HG03439 (cell line): ENCODE measurements at regions not wholly inside any gene's neighbourhood (a gene's known extent, or its start where the extent isn't known, plus 50 kb on each side); places are given as distances from the start of the nearest gene placed in this dataset.
A peak's percentile ranks its signal among the peaks of the same experiment; 100 is the strongest.
"Not testable (repeated sequence)": the region's sequence is repeated elsewhere in the genome, so short reads cannot be mapped to it uniquely, and the experiment has no call there.

Source experiments
- ATAC-seq: cut with Tn5 transposase; IDR thresholded peaks from one replicate; pipeline ENCODE4 v1.9.1; 2021; ENCODE audit warnings: mild to moderate bottlenecking, moderate library complexity; ENCODE audit not compliant: unreplicated experiment

DNA sequence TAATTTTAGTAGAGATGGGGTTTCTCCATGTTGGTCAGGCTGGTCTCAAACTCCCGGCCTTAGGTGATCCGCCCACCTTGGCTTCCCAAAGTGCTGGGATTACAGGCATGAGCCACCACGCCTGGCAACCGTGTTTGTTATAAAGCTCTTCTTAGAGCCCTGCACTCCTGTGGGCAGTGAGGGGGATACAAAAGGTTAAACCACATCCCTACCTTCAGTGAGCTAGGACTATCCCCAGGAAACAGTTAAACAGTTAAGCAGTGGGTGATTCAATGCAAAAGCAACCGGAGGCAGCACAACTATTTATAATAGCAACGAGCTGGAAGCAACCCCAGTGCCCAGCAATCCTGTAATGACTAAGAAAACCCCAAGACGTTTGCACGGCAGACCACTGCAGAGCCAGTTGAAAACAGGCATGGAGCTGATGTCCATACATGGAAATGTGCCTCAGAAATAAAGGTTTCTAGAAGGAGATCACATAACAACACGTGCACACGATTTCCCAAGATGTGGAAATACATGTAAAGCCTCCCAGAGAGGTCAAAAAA, 107.2 kb upstream of the LYZL2 start:
- ATAC-seq: peak; percentile 69

DNA sequence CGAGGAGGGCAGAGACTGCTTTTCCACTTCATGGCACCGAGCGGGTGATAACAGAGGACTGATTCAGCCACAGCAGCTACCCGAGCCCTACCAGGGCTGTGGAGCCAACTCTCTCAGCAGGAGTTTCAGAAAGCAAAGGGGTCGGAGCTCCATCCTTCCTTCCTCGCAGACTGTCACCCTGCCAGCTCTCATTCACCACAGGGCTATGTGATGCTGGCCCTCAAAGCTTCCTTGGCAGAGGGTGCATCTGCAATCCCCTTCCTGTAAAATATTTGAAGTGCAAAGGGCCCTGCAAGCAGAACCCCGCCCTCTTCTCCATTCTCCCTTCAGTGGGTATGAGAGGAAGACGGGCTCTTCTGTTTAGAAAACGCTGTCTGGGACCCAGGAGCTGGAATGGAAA, 105.3 kb upstream of the LYZL2 start:
- ATAC-seq: no peak

DNA sequence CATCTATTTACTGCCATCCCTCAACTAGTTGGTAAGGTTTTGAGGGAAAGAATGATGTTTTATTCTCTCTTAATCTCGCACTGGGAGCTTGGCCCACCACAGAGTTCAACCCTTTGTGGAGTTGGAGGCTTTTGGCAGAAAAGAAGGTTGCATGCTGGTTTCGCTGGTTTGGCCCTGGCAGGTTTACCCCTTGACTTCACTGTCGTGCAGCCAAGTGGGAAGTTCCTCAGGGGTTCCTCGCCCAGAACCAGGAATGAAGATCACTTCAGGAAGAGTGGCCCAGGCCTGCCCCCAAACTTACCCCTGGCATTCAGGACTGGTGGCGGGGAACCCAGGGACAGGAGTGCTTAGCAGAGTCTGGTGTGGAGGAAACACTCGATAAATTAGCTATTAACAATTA, 103.1 kb upstream of the LYZL2 start:
- ATAC-seq: no peak

DNA sequence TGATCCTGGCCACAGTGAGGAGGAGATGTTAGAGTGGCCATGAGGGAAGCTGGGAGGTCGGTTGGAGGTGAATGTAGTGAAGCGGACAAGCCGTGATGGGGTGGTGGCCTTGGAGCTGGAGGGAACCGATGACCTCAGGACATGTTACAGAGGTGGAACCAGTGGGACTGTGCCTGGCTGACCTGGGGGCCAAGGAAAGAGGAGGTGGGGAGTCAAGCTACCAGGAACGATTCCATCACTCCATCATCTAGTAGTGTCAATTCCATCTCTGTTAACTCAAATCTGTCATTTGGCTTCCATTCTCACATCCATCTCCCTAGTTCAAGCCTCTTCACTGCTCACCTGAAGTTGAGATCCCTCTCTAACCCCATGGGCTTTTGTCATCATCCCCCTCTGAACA, 102.4 kb upstream of the LYZL2 start:
- no peak for ATAC-seq

DNA sequence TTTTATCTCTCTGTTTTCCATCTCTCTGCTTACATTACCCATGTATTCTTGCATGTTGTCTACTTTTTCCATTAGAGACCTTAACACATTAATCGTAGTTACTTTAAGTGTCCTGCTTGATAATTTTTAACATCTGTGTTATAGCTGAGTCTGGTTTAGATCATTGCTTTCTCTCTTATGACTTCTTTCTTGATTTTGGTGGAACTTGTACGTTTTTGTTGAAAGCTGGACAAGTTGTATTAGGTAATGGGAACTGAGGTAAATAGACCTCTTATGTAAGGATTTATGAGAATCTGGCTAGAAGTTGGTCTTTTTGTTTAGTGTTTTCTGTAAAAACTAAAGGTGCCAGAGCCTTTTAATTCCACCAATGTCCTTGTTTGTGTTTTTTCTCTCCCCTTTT, 100.8 kb upstream of the LYZL2 start:
- ATAC-seq: no peak

DNA sequence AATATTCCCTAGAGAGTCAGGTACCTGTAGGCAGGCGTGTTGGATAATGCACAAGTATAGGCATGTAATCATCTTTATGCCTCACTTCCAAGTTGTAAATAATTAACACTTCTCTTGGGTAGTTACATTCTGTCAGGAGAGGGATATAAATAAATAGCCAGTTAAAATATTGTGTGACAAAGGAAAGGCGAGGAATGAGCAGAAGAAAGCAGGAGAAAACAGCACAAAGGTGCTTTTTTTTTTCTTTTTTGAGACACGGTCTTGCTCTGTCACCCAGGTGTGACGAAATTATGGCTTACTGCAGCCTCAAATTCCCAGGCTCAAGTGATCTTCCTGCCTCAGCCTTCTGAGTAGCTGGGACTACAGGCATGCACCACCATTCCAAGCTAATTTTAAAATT, 99.2 kb upstream of the LYZL2 start:
- ATAC-seq: no peak

DNA sequence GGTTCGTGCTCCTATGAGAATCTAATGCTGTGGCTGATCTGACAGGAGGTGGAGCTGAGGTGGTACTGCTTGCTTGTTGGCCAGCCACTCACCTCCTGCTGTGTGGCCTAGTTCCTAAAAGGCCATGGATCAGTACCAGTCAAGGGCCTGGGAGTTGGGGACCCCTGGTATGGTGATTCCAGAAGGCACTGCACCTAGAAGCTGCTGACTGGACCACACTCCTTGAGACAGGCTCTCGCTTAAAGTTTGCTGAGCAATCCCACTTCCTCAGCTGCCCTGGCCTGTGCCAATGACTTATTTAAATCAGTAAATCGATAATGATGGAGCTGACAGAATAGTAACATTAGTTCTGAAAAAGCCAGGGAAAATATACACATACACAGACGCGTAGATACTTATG, 98.6 kb upstream of the LYZL2 start:
- ATAC-seq: no peak

DNA sequence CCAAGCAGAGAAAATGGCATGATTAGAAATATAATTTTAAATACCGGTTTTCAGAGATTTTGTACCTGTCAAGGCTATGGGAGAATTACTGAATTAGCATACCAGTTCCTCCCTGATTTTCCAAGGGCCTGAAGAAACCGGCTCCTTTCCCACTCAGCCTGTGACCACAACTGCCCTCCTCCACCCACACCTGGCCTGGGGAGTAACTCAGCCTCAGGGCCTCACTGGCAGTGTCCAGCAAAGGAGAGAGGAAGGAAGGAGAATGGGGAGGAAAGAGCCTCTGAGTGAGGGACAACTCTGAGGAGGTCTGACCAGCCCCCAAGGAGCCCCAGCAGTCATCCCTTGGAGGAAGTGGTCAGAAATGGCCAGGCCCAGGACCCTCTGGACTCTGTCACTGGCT, 98.0 kb upstream of the LYZL2 start:
- ATAC-seq: no peak

DNA sequence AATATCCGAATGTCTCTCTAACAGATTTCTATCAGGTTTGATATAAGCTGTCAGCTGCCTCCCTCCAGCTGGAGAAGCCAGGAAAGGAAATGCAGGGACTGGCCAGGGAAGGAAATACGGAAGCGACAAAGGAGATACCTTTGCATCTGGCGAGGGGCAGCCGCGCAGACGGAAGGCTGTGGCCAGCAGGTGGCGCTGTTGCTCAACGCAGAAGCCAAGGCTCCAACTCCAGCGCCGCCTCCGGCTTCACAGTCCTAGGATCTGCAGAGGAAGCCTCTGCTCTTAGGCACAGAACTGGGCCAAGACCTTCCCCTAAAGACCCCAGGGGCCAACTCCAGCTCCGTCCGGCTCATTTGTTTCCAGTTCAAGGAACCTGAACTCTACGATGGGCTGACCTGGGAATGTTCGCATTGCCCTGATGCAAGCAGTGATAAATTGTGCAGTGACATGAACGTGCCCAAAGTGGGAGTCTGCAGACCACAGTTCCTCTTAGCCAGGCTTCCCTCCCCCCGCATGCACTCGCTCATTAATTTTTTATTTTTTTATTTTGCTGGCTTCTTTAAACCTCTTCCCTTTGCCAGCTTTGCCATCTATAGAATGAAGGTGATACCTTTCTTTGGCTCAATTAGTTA, 97.3 kb upstream of the LYZL2 start:
- ATAC-seq: peak; percentile 83

DNA sequence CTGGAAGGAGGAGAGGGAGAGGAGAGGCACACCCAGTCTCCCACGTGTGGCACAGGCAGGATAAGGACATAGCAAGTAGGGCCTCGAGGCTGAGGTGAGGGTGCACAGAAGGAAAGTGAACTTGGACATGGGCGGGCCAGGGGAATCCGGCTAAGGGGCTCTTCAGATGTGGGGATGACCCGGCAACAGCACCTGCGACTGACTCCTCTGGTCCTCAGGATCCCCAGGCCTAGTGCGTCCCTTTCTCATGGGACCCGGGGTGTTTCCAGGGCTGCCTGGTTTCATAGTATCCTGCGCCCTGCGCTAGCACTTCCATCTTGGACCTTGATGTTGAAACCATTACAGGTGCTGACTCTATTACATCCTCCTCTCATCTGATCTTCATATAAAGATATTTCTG, 96.1 kb upstream of the LYZL2 start:
- ATAC-seq: no peak

DNA sequence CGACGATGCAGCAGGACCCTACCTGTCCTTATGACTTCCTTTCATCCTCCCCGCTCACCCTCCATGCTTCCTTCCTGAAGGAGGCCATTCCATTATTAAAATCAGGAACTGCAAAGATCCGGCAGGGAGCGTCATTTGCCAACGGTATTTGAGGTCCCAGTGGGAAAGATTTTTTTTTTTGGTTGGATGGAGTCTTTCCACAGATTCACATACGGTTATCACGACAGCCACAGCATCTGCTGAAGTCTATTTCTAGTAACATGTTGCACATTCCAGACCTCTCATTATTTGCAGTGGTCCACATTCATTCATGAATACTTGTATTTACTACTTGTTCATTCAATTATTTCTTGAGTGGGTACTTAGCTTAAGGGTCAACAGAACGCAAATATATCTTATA, 94.7 kb upstream of the LYZL2 start:
- ATAC-seq: no peak

DNA sequence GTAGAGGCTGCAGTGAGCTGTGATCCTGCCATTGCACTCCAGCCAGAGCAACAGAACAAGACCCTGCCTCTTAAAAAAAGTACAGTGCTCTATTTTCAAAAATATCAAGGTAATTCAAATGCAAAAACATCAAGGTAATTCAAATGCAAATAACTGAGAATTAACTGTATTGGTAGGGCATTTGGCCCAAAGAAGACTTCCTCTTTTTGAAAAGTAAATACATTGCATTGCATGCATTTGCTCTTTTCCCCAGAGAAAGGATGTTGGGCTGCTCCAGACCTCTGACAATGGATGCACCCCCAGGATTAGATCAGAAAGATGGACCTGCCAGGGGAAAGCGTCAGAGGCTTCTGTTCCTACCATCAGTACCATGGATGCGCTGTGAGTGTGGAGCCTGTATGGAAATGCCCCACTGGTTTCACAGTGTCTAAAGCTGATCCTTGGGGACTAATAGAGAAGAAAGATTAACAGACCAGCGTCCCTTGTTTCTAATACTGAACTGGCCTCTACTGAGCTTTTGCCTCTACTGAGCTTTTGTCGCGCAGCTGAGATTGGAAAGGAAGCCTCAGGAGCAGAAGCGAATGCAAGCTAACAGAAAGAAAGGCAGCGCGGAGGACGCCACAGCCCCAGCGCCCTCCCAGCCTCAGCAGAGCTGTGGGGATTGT, 93.5 kb upstream of the LYZL2 start:
- ATAC-seq: no peak

DNA sequence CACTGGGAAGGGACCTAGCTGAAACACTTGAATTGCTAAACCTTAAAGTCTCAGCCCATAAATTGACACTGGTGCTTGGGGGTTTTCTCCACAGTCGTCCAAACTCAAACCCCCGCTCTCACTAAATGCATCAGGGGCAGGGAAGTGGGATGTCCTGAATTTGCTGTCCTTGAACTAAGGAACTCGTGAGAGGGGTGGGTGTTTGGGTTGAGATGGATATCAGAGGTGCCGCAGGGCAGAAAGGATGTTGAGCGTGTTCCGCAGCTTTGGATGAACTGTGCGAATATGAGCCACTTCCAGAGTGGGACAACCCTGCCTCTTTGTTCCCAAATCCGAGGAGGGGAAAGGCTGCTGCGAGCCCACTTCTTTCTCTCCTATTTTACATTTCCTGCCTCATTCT, 90.3 kb upstream of the LYZL2 start:
- ATAC-seq: no peak

DNA sequence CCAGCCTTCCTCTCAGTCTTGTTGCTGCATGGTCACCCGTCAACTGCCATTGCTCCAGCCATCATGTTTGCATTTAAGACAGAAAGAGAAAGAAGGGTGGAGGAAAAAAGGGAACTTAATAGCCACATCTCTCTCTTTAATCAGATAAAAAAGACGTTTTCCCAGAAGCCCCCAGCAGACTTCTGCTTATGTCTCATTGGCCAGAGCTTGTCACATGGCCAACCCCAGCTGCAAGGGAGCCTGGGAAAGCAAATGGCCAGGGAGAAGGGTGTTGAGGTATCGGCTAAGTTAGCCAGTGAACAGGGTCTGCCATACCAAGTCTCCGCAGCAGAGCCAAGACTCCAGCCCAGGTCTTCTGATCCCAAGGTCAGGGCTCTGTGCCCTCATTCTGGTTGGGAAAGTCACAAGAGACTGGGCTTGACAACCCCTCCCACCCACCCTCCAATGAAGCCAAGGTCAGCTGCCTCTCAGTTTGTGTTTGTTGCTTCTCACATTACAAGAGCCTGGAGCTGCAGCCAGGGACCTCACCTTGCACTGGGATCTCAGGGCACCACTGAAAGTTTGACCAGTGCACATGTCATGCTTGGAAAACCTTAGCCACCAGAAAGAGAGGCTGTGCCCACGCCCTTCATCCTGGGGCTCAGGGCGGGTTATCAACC, 80.3 kb upstream of the LYZL2 start:
- no peak for ATAC-seq

DNA sequence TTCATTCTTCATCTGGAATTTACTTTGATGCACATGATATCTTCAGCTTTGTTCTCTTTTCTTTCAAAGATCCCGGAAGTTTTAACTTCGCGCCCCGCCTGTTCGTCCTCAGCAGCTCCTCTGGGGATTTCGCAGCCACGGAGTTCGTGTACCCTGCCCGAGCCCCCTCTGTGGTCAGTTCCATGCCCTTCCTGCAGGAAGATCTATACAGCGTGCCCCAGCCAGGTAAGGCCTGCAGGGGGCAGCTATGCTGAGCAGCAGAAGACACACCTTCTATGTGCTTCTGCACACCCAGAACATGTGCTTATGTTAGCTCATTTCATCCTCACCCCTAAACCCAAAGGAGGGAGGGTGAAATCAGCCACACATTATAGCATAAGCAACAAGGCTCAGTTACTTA, 79.7 kb upstream of the LYZL2 start:
- ATAC-seq: no peak

DNA sequence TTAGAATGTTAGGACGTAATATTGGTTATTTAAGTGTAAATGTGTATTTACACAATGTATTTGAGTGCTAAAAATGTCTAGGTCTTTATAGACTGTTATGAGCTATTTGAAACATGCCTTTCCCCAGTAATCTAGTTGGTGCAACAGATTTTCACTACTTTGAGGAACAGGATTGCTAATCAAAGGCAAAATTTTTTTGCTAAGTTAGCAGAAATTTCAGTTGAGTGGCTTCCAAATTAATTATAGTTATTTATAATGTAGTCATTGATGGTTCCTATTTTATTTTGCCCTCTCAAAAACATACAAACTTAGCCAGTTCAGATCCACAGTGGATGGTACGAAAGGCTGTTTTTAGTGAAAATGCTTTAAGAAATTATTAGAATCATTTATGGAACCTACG, 78.7 kb upstream of the LYZL2 start:
- ATAC-seq: no peak

DNA sequence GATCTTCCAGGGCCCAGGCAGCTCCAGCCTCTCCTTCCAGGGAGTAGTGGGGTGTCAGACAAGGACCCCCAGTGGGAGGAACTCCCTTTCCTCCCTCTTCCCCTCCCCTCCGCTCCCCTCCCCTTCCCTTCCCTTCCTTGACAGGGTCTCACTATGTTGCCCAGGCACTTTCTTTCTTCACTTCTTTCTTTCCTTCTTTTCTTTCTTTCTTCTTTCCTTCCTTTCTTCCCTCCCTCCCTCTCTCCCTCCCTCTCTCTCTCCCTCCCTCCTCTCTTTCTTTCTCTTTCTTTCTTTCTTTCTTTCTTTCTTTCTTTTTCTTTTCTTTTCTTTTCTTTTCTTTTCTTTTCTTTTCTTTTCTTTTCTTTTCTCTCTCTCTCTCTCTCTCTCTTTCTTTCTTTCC, 76.6 kb upstream of the LYZL2 start:
- not testable (repeated sequence) for ATAC-seq

DNA sequence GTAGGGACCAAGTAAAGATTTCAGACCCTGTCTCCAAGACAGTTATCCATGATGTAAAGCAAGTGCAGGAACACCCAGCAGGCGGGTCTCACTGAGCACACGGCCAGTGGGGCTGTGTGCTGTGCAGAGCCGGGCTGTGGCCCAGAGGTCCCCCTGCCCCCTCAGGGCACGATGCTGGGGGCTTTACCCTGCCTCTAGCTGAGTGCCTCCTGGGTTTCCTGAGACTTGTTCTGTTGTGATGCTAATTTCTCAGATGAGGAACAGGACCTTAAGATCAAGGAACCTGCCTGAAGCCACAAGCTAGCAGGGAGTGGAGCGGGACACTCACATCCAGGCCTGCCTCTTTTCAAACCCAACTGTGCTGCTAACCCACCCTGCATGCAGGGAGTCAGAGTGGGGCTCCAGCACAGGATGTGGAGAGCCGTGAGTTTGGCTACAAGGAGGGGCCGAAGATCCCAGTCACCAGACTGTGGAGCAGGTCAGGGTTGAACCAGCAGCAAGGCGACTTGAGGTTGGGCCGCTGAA, 76.1 kb upstream of the LYZL2 start:
- peak; percentile 10 for ATAC-seq

DNA sequence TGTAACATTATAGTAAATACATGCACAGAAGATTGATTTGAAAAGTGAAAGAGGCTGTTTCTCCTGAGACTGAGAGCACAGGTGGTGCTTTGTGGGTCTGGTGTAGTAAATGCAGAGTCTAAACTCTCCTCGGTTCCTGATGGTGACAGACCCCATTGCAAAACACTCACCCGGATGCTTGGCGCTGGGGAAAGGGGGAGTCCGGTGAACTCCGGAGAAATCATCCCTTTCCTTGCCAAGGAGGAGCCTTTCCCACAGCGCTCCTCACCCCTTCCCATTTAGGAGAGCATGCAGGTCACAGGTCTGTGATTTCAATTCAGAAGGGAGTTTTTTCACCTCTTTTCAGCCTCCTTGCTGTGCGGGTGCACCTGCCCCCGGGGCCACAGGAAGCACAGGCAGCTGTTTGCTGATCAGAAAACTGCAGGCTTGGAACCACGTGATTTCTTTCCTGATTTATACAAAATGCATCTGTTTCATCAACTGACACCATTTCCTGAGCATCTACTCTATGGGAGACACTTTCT, 75.6 kb upstream of the LYZL2 start:
- peak; percentile 51 for ATAC-seq

DNA sequence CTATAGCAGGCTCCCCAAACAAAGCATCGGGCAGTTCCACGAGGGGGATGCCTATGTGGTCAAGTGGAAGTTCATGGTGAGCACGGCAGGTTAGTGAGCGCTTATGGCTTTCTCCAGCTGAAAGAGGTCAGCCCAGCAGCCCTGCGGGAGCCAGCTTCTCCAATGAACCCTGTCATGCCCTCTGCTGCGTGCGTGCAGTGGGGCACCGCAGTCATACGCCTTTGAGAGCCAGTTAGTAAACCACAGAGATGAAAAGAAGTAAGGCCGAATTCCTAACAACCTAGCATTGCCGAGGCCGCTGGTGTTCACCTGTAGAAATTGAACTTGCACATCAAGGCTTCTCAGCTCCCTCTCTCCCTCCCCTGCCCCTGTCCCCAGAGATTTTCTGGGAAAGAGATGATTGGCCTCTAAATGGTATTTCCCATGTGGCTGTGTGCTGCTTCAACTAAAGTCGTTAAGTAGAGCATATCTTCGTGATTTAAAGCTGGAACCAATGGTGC, 75.1 kb upstream of the LYZL2 start:
- ATAC-seq: not testable (repeated sequence)

DNA sequence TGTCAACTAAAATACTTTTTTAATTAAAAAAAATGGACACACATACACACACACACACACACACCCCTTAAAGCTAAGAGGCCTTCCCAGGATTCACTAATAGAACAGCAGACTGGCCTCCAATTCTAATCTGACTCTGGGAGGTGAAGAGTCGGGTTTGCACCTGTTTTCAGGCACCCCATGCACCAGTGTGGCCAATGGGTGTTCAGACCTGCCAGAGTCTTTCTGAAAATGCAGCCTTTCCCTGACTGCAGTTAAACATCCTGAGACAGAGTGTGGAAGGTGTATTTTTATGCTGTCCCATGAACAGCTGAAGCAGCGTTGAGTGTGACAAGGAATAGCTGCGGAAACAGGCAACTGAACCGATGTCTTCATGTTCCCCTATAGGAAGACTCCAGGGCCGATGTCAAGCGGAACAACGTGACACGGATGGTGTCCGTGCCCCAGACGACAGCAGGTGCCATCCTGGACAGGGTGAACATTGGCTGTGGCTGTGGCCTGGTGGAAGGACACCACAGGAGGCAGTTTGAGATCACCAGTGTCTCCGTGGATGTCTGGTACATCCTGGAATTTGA, 74.6 kb upstream of the LYZL2 start:
- no peak for ATAC-seq
